ENCODE measurements at regions not wholly inside any gene's neighbourhood (a gene's known extent, or its start where the extent isn't known, plus 50 kb on each side); places are given as distances from the start of the nearest gene placed in this dataset.

- TF ChIP-seq EP300 (IDR thresholded peaks at IDR 0.05), result no peak
- TF ChIP-seq POLR2A (IDR thresholded peaks at IDR 0.05), result no peak
- TF ChIP-seq POLR2AphosphoS5 (IDR thresholded peaks at IDR 0.05), result no peak
- no peak for TF ChIP-seq CTCF (IDR thresholded peaks at IDR 0.05)
Measured at GRCh38 chr10:109281347-109281746, 642.0 kb downstream of the XPNPEP1 start.
